Thyroid gland (tissue), 4 donors: ENCODE measurements at regions not wholly inside any gene's neighbourhood (a gene's known extent, or its start where the extent isn't known, plus 50 kb on each side); places are given as distances from the start of the nearest gene placed in this dataset.

ENCODE experiments used
- DNase-seq, 2 donors: peaks; one replicate each; pipeline ENCODE4 v3.0.0-alpha.2; 2019
- H3K27ac ChIP-seq, 3 donors: fragments of 200-600 bp; sonication (generic); 1 replicate in 2 of 3; 2 replicates in 1 of 3; pipeline ENCODE4 v1.5.1; 2016 to 2019; ENCODE audit warnings: mild to moderate bottlenecking in 1 of 3, moderate library complexity in 1 of 3
- H3K27me3 ChIP-seq: fragments of 200-600 bp; sonication (generic); one replicate; pipeline ENCODE4 v1.5.1; 2019
- H3K36me3 ChIP-seq, 2 donors: fragments of 200-600 bp; sonication (generic); one replicate each; pipeline ENCODE4 v1.5.1; 2016 to 2019
- H3K4me1 ChIP-seq, 2 donors: fragments of 200-600 bp; sonication (generic); one replicate each; pipeline ENCODE4 v1.5.1; 2017 to 2019
- H3K4me3 ChIP-seq, 3 donors: fragments of 200-600 bp; sonication (generic); replicated peaks in 1 of 3; 1 replicate in 2 of 3; 2 replicates in 1 of 3; pipeline ENCODE4 v1.5.1; 2016; ENCODE audit warnings: mild to moderate bottlenecking in 1 of 3
- H3K9me3 ChIP-seq: fragments of 200-600 bp; sonication (generic); one replicate; pipeline ENCODE4 v1.5.1; 2017
- CTCF ChIP-seq, 6 experiments: fragments of 200-600 bp in 3 of 6; fragments of 450-650 bp in 3 of 6; sonication (generic) in 3 of 6; IDR thresholded peaks; one replicate each; pipeline ENCODE4 v1.5.1; 2016 to 2019; ENCODE audit warnings: antibody characterized with exemption in 6 of 6, mild to moderate bottlenecking in 2 of 6, inconsistent platforms in 1 of 6, moderate library complexity in 1 of 6
- POLR2A ChIP-seq, 2 donors: fragments of 450-650 bp; IDR thresholded peaks; one replicate each; pipeline ENCODE4 v1.6.1; 2017; ENCODE audit warnings: antibody characterized with exemption in 2 of 2, mild to moderate bottlenecking in 2 of 2, moderate library complexity in 1 of 2
- WGBS, 2 donors: methylation state at CpG; one replicate each; pipeline ENCODE4 v1.1.5; 2017; 5-methylcytosine and 5-hydroxymethylcytosine counted together
- intact Hi-C: fragments of 100-400 bp; cut with DNase I; formaldehyde crosslinking; loops from one replicate; pipeline ENCODE4 v1.15.1; 2023

GRCh38 chr10:28928484-28928883 lies 251.2 kb downstream of the BAMBI start:
- no peaks in the 10 kb centered on the region for H3K9me3 ChIP-seq
- H3K4me3 ChIP-seq = no peak overlapping the region
- intact Hi-C loops = no loop called here
- TF ChIP-seq POLR2A (IDR thresholded peaks at IDR 0.05) = no peak
- TF ChIP-seq CTCF (IDR thresholded peaks at IDR 0.05) = no peak
- no peaks in the 10 kb centered on the region for H3K4me1 ChIP-seq
- no peaks in the 10 kb centered on the region for H3K36me3 ChIP-seq
- H3K27me3 ChIP-seq = no peaks in the 10 kb centered on the region
- H3K27ac ChIP-seq = no peak overlapping the region
- 84 to 89% methylated on average over 2 of the region's 2 CpGs for WGBS, 2 donors
- no peak for DNase-seq

- DNase-seq = no peak
- H3K36me3 ChIP-seq = no peaks in the 10 kb centered on the region
- 93 to 96% methylated on average over 3 of the region's 3 CpGs for WGBS, 2 donors
- no peak for TF ChIP-seq POLR2A (IDR thresholded peaks at IDR 0.05)
- TF ChIP-seq CTCF (IDR thresholded peaks at IDR 0.05) = no peak
- intact Hi-C loops = no loop called here
- no peaks in the 10 kb centered on the region for H3K4me1 ChIP-seq
- no peak overlapping the region for H3K27ac ChIP-seq
- no peaks in the 10 kb centered on the region for H3K9me3 ChIP-seq
- no peak overlapping the region for H3K4me3 ChIP-seq
- no peaks in the 10 kb centered on the region for H3K27me3 ChIP-seq
Measured at GRCh38 chr10:28929942-28930341, 252.6 kb downstream of the BAMBI start.

- WGBS, 2 donors = 58 to 85% methylated on average over 5 of the region's 5 CpGs
- Histone ChIP-seq H3K27me3 (no peaks in the 10 kb centered on the region), H3K4me3 (no peak overlapping the region), H3K9me3 (no peaks in the 10 kb centered on the region), H3K27ac (no peak overlapping the region), H3K36me3 (no peaks in the 10 kb centered on the region), H3K4me1 (no peaks in the 10 kb centered on the region)
- TF ChIP-seq CTCF (IDR thresholded peaks at IDR 0.05) = no peak
- no peak for TF ChIP-seq POLR2A (IDR thresholded peaks at IDR 0.05)
- DNase-seq = no peak
- intact Hi-C loops = no loop called here
Measured at GRCh38 chr10:28930514-28931495, 253.5 kb downstream of the BAMBI start.

GRCh38 chr10:28935061-28935460 lies 257.7 kb downstream of the BAMBI start:
- H3K27ac ChIP-seq = no peak overlapping the region
- no peaks in the 10 kb centered on the region for H3K36me3 ChIP-seq
- H3K9me3 ChIP-seq = no peaks in the 10 kb centered on the region
- 86 to 95% methylated on average over 2 of the region's 2 CpGs for WGBS, 2 donors
- no peak overlapping the region for H3K4me3 ChIP-seq
- H3K4me1 ChIP-seq = no peaks in the 10 kb centered on the region
- TF ChIP-seq CTCF (IDR thresholded peaks at IDR 0.05) (no peak), POLR2A (IDR thresholded peaks at IDR 0.05) (no peak)
- intact Hi-C loops = no loop called here
- H3K27me3 ChIP-seq = no peaks in the 10 kb centered on the region
- DNase-seq = no peak

- DNase-seq = no peak
- Histone ChIP-seq H3K36me3 (no peaks in the 10 kb centered on the region), H3K9me3 (no peaks in the 10 kb centered on the region), H3K4me3 (no peak overlapping the region), H3K4me1 (no peaks in the 10 kb centered on the region), H3K27me3 (no peaks in the 10 kb centered on the region), H3K27ac (no peak overlapping the region)
- intact Hi-C loops = no loop called here
- WGBS, 2 donors = 67 to 72% methylated on average over 7 of the region's 7 CpGs
- TF ChIP-seq POLR2A (IDR thresholded peaks at IDR 0.05) = no peak
- TF ChIP-seq CTCF (IDR thresholded peaks at IDR 0.05) = no peak
Measured at GRCh38 chr10:28937959-28938358, 260.6 kb downstream of the BAMBI start.
